ENCODE measurements at regions not wholly inside any gene's neighbourhood (a gene's known extent, or its start where the extent isn't known, plus 50 kb on each side); places are given as distances from the start of the nearest gene placed in this dataset.

- no peak for DNase-seq (ENCODE audit: low read depth)
These were observed 377.4 kb downstream of the HTR7 start for GRCh38 chr10:90480466-90480865.

- DNase-seq (ENCODE audit: low read depth): no peak
These were observed 376.4 kb downstream of the HTR7 start for GRCh38 chr10:90481326-90481923.

GRCh38 chr10:90484518-90484917 is 373.3 kb downstream of the HTR7 start:
- no peak for DNase-seq (ENCODE audit: low read depth)

GRCh38 chr10:90494183-90494582 is 363.7 kb downstream of the HTR7 start:
- DNase-seq (ENCODE audit: low read depth): no peak

- DNase-seq (ENCODE audit: low read depth): no peak
These were observed 353.7 kb downstream of the HTR7 start for GRCh38 chr10:90504172-90504571.

GRCh38 chr10:90526721-90527120 is 331.1 kb downstream of the HTR7 start:
- no peak for DNase-seq (ENCODE audit: low read depth)

- DNase-seq (ENCODE audit: low read depth): no peak
These were observed 327.3 kb downstream of the HTR7 start for GRCh38 chr10:90530521-90530920.

- no peak for DNase-seq (ENCODE audit: low read depth)
These were observed 300.5 kb downstream of the HTR7 start for GRCh38 chr10:90557385-90557784.

GRCh38 chr10:90560331-90560730 is 297.5 kb downstream of the HTR7 start:
- no peak for DNase-seq (ENCODE audit: low read depth)

- DNase-seq (ENCODE audit: low read depth): no peak
These were observed 296.2 kb downstream of the HTR7 start for GRCh38 chr10:90561666-90562065.

- DNase-seq (ENCODE audit: low read depth): no peak
These were observed 286.2 kb downstream of the HTR7 start for GRCh38 chr10:90571481-90572258.

GRCh38 chr10:90575125-90575524 is 282.7 kb downstream of the HTR7 start:
- DNase-seq (ENCODE audit: low read depth): no peak

GRCh38 chr10:90577569-90577968 is 280.3 kb downstream of the HTR7 start:
- DNase-seq (ENCODE audit: low read depth): no peak

- no peak for DNase-seq (ENCODE audit: low read depth)
These were observed 278.1 kb downstream of the HTR7 start for GRCh38 chr10:90579602-90580242.

- no peak for DNase-seq (ENCODE audit: low read depth)
These were observed 274.4 kb downstream of the HTR7 start for GRCh38 chr10:90583416-90583815.

- DNase-seq (ENCODE audit: low read depth): no peak
These were observed 270.8 kb downstream of the HTR7 start for GRCh38 chr10:90587081-90587491.

GRCh38 chr10:90587561-90587960 is 270.3 kb downstream of the HTR7 start:
- DNase-seq (ENCODE audit: low read depth): no peak

- DNase-seq (ENCODE audit: low read depth): no peak
These were observed 269.6 kb downstream of the HTR7 start for GRCh38 chr10:90588222-90588621.

- no peak for DNase-seq (ENCODE audit: low read depth)
These were observed 268.0 kb downstream of the HTR7 start for GRCh38 chr10:90589825-90590224.

- no peak for DNase-seq (ENCODE audit: low read depth)
These were observed 266.2 kb downstream of the HTR7 start for GRCh38 chr10:90591629-90592028.

GRCh38 chr10:90592638-90593302 is 265.1 kb downstream of the HTR7 start:
- DNase-seq (ENCODE audit: low read depth): no peak

- DNase-seq (ENCODE audit: low read depth): no peak
These were observed 259.3 kb downstream of the HTR7 start for GRCh38 chr10:90598513-90598912.

Data from GM04503 (cell line).